ENCODE measurements at regions not wholly inside any gene's neighbourhood (a gene's known extent, or its start where the extent isn't known, plus 50 kb on each side); places are given as distances from the start of the nearest gene placed in this dataset.

DNA sequence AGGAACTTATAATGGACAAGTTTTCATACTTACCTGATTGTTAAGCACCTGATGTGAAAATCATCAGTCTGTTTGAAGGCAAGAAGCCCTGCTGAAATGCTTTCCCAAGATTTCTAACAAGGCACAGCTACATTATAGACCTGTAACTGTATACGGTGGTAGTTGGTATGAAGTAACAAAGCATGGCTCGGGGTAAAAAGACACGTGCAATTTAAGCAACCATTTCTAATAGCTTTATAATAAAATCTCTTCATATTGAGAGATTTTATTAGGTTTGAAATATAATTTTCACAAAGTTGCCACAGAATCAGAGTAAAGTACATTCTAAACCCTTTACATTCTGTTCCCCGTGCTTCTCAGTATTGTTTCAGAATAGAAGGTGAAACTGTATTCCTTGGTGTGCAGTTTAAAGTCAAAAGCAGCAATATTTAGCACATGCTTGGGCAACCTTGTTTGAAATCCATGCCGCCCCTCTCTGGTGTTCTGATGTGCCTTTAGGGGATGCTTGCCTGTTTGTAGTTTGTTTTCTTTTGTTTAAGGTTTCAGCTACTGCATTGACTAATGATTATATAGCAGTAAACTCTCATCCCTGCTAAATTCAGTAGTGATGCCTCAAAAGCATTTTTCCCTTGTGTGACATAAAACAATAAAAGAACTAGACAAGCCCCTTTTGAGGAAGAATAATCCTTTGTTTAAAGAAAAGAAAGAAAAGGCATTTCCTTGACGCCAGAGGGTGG, 125.2 kb upstream of the OBI1 start:
- TF ChIP-seq EP300 (IDR thresholded peaks at IDR 0.05; ENCODE audit: low read depth) = no peak
- no peak for TF ChIP-seq POLR2AphosphoS5 (IDR thresholded peaks at IDR 0.05)
- TF ChIP-seq, protein P1, sequence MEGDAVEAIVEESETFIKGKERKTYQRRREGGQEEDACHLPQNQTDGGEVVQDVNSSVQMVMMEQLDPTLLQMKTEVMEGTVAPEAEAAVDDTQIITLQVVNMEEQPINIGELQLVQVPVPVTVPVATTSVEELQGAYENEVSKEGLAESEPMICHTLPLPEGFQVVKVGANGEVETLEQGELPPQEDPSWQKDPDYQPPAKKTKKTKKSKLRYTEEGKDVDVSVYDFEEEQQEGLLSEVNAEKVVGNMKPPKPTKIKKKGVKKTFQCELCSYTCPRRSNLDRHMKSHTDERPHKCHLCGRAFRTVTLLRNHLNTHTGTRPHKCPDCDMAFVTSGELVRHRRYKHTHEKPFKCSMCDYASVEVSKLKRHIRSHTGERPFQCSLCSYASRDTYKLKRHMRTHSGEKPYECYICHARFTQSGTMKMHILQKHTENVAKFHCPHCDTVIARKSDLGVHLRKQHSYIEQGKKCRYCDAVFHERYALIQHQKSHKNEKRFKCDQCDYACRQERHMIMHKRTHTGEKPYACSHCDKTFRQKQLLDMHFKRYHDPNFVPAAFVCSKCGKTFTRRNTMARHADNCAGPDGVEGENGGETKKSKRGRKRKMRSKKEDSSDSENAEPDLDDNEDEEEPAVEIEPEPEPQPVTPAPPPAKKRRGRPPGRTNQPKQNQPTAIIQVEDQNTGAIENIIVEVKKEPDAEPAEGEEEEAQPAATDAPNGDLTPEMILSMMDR (IDR thresholded peaks at IDR 0.05) = no peak

Measured in transverse colon (tissue), 4 donors.